HUES6 (cell line): ENCODE measurements at regions not wholly inside any gene's neighbourhood (a gene's known extent, or its start where the extent isn't known, plus 50 kb on each side); places are given as distances from the start of the nearest gene placed in this dataset.

ENCODE experiments used
- H3K27ac ChIP-seq: 2 replicates; pipeline ENCODE4 v1.7.0; 2013; ENCODE audit warnings: low read depth, mild to moderate bottlenecking, low read length, inconsistent platforms
- H3K27me3 ChIP-seq: 2 replicates; pipeline ENCODE4 v1.6.1; 2013; ENCODE audit warnings: low read length; ENCODE audit not compliant: control insufficient read depth, insufficient read depth
- H3K36me3 ChIP-seq: 2 replicates; pipeline ENCODE4 v1.6.1; 2013; ENCODE audit warnings: low read length; ENCODE audit not compliant: control insufficient read depth, insufficient read depth
- H3K4me1 ChIP-seq: 2 replicates; pipeline ENCODE4 v1.6.1; 2013; ENCODE audit warnings: low read length; ENCODE audit not compliant: control insufficient read depth, insufficient read depth
- H3K4me3 ChIP-seq: 2 replicates; pipeline ENCODE4 v1.5.1; 2013; ENCODE audit warnings: low read depth, low read length
- H3K9ac ChIP-seq: one replicate; pipeline ENCODE4 v1.6.1; 2013; ENCODE audit warnings: mild to moderate bottlenecking, low read length
- H3K9me3 ChIP-seq: 2 replicates; pipeline ENCODE4 v1.6.1; 2013; ENCODE audit warnings: low read depth, low read length; ENCODE audit not compliant: control insufficient read depth, insufficient read depth

- Histone ChIP-seq H3K4me3 (no peak overlapping the region), H3K36me3 (no peaks in the 10 kb centered on the region), H3K27me3 (no peaks in the 10 kb centered on the region), H3K9ac (no peak overlapping the region), H3K27ac (no peak overlapping the region), H3K9me3 (peaks cover 16% of the 10 kb centered on the region), H3K4me1 (peaks cover 5% of the 10 kb centered on the region; the same call in 1 of the 2 replicates)
Measured at GRCh38 chr17:70901870-70902269, 732.5 kb downstream of the KCNJ2 start.

DNA sequence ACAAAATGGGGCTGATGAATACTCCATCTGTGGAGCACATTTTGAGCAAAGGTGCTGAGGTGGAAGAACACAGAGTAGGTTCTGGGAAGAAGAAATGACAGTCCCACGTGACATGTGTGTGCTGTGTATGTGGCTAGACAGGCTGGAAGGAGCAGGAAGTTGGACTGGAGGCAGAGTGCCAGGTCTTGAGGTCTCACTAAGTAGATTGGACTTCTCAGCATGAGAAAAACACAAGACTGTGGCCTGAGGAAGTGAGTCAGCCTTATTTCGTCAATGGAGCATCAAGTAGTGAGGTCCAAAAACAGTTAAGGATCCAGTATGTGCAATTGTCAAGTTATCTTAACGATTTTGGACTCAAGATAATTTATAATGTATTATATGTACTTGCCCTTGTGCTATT is 736.5 kb downstream of the KCNJ2 start:
- Histone ChIP-seq H3K4me1 (peaks cover 8% of the 10 kb centered on the region; the same call in 1 of the 2 replicates), H3K27ac (no peak overlapping the region)

GRCh38 chr17:70906808-70907207 is 737.5 kb downstream of the KCNJ2 start:
- Histone ChIP-seq H3K4me3 (no peak overlapping the region), H3K9me3 (peaks cover 15% of the 10 kb centered on the region), H3K4me1 (peaks cover 8% of the 10 kb centered on the region; the same call in 1 of the 2 replicates), H3K27ac (peak overlapping the region; percentile 48; the same call in 1 of the 2 replicates), H3K9ac (no peak overlapping the region), H3K27me3 (no peaks in the 10 kb centered on the region), H3K36me3 (no peaks in the 10 kb centered on the region)

More for the DNA sequence above, 736.5 kb downstream of the KCNJ2 start:
- Histone ChIP-seq H3K9ac (no peak overlapping the region), H3K9me3 (peaks cover 16% of the 10 kb centered on the region), H3K4me3 (no peak overlapping the region), H3K27me3 (no peaks in the 10 kb centered on the region), H3K36me3 (no peaks in the 10 kb centered on the region)

DNA sequence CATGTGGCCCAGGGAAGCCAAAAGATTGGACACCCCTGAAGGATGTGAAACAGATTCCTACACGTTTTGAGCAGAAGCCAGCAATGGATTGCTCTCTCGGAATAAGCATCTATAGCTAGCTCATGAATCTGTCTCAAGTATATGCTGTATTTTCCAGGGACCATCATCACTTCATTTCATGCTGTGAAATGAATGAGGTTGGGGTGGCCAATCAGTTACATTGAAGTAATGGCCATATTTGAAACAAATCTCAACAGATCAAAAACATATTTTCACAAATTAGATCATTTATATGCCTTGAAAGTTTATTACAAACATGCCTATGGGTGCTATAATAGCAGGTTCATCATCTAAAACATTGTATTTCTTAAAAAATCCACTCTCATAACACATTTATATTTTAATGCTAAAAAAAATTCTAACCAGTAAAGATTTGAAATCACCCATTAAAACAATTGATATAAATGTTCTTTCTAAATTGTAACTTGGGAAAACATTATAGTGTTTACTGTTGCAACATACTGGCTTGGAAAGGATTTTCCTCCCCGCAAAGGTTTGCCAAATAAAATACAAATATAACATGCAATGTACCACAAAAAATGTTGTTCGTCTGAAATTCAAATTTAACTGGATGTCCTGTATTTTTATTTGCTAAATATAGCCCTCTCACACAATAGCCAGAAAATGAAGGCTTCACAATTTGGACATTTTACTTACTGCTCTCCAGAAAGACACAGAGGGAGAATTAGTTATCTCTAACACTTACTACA is 743.6 kb downstream of the KCNJ2 start:
- no peaks in the 10 kb centered on the region for H3K27me3 ChIP-seq
- no peak overlapping the region for H3K27ac ChIP-seq
- no peaks in the 10 kb centered on the region for H3K36me3 ChIP-seq
- H3K4me1 ChIP-seq, result no peaks in the 10 kb centered on the region
- H3K9ac ChIP-seq, result no peak overlapping the region
- peaks cover 28% of the 10 kb centered on the region for H3K9me3 ChIP-seq
- H3K4me3 ChIP-seq, result no peak overlapping the region

DNA sequence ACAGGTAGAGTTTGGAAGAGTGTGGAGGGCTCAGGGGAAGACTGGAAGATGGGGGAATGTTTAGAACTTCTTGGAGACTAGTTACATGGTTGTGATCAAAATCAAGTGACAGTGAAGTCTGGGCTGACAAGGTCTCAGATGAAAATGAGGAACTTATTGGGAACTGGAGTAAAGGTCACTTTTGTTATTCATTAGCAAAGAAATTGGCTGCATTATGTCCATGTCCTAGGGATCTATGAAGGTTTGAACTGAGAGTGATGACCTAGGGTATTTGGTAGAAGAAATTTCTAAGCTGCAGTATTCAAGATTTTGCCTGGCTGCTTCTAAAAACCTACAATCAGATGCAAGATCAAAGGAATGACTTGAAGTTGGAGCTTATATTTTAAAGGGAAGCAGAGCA is 747.1 kb downstream of the KCNJ2 start:
- Histone ChIP-seq H3K27me3 (no peaks in the 10 kb centered on the region), H3K9ac (no peak overlapping the region), H3K4me1 (no peaks in the 10 kb centered on the region), H3K27ac (no peak overlapping the region), H3K4me3 (no peak overlapping the region), H3K9me3 (peaks cover 49% of the 10 kb centered on the region), H3K36me3 (no peaks in the 10 kb centered on the region)

DNA sequence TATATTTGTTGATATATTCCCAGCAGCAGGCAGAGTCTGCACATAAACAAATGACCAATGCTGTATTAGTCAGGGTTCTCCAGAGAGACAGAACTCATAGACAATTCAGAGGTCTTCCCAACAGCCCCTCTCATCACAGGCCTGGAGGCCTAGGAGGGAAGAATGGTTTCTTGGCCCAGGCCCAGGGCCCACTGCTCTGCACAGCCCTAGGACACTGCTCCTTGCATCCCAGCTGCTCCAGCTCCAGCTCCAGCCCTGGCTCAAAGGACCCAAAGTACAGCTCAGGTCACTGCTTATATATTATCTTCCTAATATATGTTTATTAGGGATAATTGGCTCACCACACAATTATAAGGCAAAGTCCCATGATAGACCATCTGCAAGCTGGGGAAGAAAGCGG is 749.9 kb downstream of the KCNJ2 start:
- Histone ChIP-seq H3K4me3 (no peak overlapping the region), H3K9ac (no peak overlapping the region), H3K27ac (no peak overlapping the region), H3K27me3 (no peaks in the 10 kb centered on the region), H3K36me3 (no peaks in the 10 kb centered on the region), H3K4me1 (no peaks in the 10 kb centered on the region), H3K9me3 (peaks cover 46% of the 10 kb centered on the region)

GRCh38 chr17:70920416-70920815 is 751.1 kb downstream of the KCNJ2 start:
- Histone ChIP-seq H3K36me3 (no peaks in the 10 kb centered on the region), H3K4me3 (no peak overlapping the region), H3K27me3 (no peaks in the 10 kb centered on the region), H3K27ac (no peak overlapping the region), H3K9ac (no peak overlapping the region), H3K4me1 (no peaks in the 10 kb centered on the region), H3K9me3 (peaks cover 44% of the 10 kb centered on the region)

DNA sequence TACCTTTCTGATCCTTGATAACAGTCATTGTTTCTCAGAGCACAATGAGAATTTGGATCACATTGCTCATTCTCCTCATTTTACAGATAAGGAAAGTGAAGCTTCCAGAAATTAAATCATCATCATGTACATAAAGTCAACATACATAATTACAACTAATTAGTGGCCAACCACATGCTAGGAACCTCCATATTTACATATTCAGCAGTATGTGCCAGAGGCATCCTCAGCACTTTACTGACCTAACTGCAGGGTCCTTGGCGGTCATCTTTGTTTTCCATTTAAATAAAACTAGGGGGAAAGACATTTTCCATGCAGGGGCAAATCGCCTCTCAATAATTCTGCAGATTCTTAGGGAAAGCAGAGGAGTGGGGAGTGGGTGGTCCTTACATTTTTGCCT is 752.9 kb downstream of the KCNJ2 start:
- H3K4me3 ChIP-seq, result no peak overlapping the region
- no peaks in the 10 kb centered on the region for H3K36me3 ChIP-seq
- H3K9ac ChIP-seq, result no peak overlapping the region
- no peaks in the 10 kb centered on the region for H3K4me1 ChIP-seq
- H3K9me3 ChIP-seq, result peaks cover 30% of the 10 kb centered on the region
- H3K27ac ChIP-seq, result no peak overlapping the region
- no peaks in the 10 kb centered on the region for H3K27me3 ChIP-seq

DNA sequence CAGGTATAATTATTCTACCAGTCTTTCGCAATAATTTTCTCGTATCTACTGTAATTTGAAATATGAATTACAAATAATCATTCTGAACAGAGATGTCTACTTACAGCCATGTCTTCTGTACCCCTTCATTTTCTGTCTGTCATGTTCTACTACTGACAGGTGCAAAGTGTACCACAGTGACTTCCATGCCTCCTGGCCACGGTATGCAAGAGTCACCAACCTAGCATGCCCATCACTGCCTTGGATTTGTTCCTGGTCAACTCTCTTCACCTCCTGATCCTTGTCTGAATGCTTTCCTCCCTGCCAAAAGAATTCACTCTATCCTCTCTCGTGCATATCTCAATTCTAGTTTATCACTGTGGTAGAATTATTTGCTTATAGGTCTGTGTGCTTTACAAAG is 755.4 kb downstream of the KCNJ2 start:
- no peaks in the 10 kb centered on the region for H3K4me1 ChIP-seq
- no peak overlapping the region for H3K27ac ChIP-seq
- H3K36me3 ChIP-seq, result no peaks in the 10 kb centered on the region
- no peak overlapping the region for H3K9ac ChIP-seq
- H3K9me3 ChIP-seq, result peaks cover 6% of the 10 kb centered on the region
- H3K4me3 ChIP-seq, result no peak overlapping the region
- no peaks in the 10 kb centered on the region for H3K27me3 ChIP-seq

- Histone ChIP-seq H3K27me3 (no peaks in the 10 kb centered on the region), H3K36me3 (no peaks in the 10 kb centered on the region), H3K4me3 (no peak overlapping the region), H3K9ac (no peak overlapping the region), H3K27ac (no peak overlapping the region), H3K4me1 (no peaks in the 10 kb centered on the region), H3K9me3 (no peaks in the 10 kb centered on the region)
Measured at GRCh38 chr17:70929226-70929625, 759.9 kb downstream of the KCNJ2 start.

DNA sequence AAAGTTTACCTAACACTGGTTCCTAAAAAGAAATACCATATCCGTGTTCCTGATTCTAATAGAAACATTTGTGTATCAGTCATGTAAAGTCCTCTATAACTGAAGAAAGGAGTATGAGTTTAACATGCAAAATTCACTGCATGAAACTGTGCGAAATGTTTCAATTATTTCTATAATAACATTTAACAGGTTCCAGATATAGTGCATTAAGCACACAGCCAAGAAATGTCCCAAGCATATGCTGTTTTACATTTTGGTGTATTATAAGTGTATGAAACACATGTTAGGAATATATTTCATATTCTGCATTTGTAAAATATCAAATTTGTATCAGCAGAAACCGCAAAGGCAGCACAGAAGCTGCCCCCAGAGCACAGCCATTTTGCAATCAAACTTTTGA is 764.9 kb downstream of the KCNJ2 start:
- 0 out of 2 replicates have a peak, but pooled peaks cover 4% of the 10 kb centered on the region for H3K4me1 ChIP-seq
- no peak overlapping the region for H3K4me3 ChIP-seq
- no peak overlapping the region for H3K9ac ChIP-seq
- no peak overlapping the region for H3K27ac ChIP-seq
- H3K36me3 ChIP-seq, result no peaks in the 10 kb centered on the region
- no peaks in the 10 kb centered on the region for H3K9me3 ChIP-seq
- no peaks in the 10 kb centered on the region for H3K27me3 ChIP-seq
